HEK293 (cell line): ENCODE measurements at regions not wholly inside any gene's neighbourhood (a gene's known extent, or its start where the extent isn't known, plus 50 kb on each side); places are given as distances from the start of the nearest gene placed in this dataset.

Source experiments
- CTCF ChIA-PET: fragments of 350-600 bp; formaldehyde crosslinking; extraction: SDS; loops from one replicate; lab custom pipeline; 2021; ENCODE audit warnings: antibody characterized with exemption; lab: Yijun Ruan, JAX
- POLR2A ChIA-PET: fragments of 300-600 bp; formaldehyde crosslinking; extraction: SDS; loops from one replicate; lab custom pipeline; 2020; ENCODE audit warnings: antibody characterized with exemption, inconsistent platforms; lab: Yijun Ruan, JAX
- H3K27ac ChIP-seq: fragments of 200-500 bp; sonication (Bioruptor generic); 2 replicates; pipeline ENCODE4 v1.5.1; 2014; ENCODE audit warnings: low read depth, low read length, control low read depth, inconsistent platforms; ENCODE audit errors: extremely low read depth
- H3K36me3 ChIP-seq, 2 experiments: fragments of 200-500 bp in 1 of 2; sonication (Bioruptor generic) in 1 of 2; 1 replicate in 1 of 2; 2 replicates in 1 of 2; pipeline ENCODE4 v1.5.1; 2014 to 2017; ENCODE audit warnings: inconsistent platforms in 2 of 2, low read length in 2 of 2; ENCODE audit not compliant: control insufficient read depth in 2 of 2, insufficient read depth in 1 of 2
- H3K4me1 ChIP-seq: fragments of 200-500 bp; sonication (Bioruptor generic); 2 replicates; pipeline ENCODE4 v1.5.1; 2014; ENCODE audit warnings: mild to moderate bottlenecking, low read length, inconsistent platforms; ENCODE audit not compliant: control insufficient read depth, insufficient read depth
- H3K4me3 ChIP-seq: 2 replicates; pipeline ENCODE4 v1.5.1; 2011; ENCODE audit warnings: low read depth, mild to moderate bottlenecking, control low read depth, low read length, moderate library complexity
- H3K9me3 ChIP-seq: fragments of 200-500 bp; sonication (Bioruptor generic); 2 replicates; pipeline ENCODE4 v1.5.1; 2014; ENCODE audit warnings: low read depth, low read length, inconsistent platforms; ENCODE audit not compliant: control insufficient read depth, insufficient read depth
- AEBP2 ChIP-seq: fragments of 450-650 bp; formaldehyde crosslinking; IDR thresholded peaks from 2 replicates; pipeline ENCODE4 v1.5.1; 2016; ENCODE audit warnings: missing biosample characterization, missing genetic modification characterization, borderline replicate concordance
- BCL11B ChIP-seq: fragments of 450-650 bp; formaldehyde crosslinking; IDR thresholded peaks from 2 replicates; pipeline ENCODE4 v1.5.1; 2016; ENCODE audit warnings: low read depth, missing biosample characterization, missing genetic modification characterization
- EGR2 ChIP-seq: fragments of 450-650 bp; formaldehyde crosslinking; IDR thresholded peaks from 2 replicates; pipeline ENCODE4 v1.5.1; 2016; ENCODE audit warnings: low read depth, missing biosample characterization, missing genetic modification characterization
- HOXD13 ChIP-seq: sonication (generic); formaldehyde crosslinking; IDR thresholded peaks from 2 replicates; pipeline ENCODE4 v1.8.0; 2022; ENCODE audit warnings: missing genetic modification reagents, borderline replicate concordance
- MEIS1 ChIP-seq: sonication (generic); formaldehyde crosslinking; IDR thresholded peaks from 2 replicates; pipeline ENCODE4 v1.8.1; 2022; ENCODE audit warnings: missing genetic modification reagents, mild to moderate bottlenecking, borderline replicate concordance
- OSR2 ChIP-seq: fragments of 450-650 bp; formaldehyde crosslinking; IDR thresholded peaks from 2 replicates; pipeline ENCODE4 v1.5.1; 2016; ENCODE audit warnings: missing biosample characterization, missing genetic modification characterization
- PRDM1 ChIP-seq: fragments of 450-650 bp; formaldehyde crosslinking; IDR thresholded peaks from 2 replicates; pipeline ENCODE4; 2016; ENCODE audit warnings: missing biosample characterization, missing genetic modification characterization
- PRDM10 ChIP-seq: fragments of 450-650 bp; formaldehyde crosslinking; IDR thresholded peaks from 2 replicates; pipeline ENCODE4 v1.5.1; 2016; ENCODE audit warnings: missing biosample characterization, missing genetic modification characterization
- SALL2 ChIP-seq: fragments of 450-650 bp; formaldehyde crosslinking; IDR thresholded peaks from 2 replicates; pipeline ENCODE4 v1.5.0; 2017; ENCODE audit warnings: missing biosample characterization, mild to moderate bottlenecking, missing genetic modification characterization, borderline replicate concordance
- ZBTB26 ChIP-seq: fragments of 450-650 bp; formaldehyde crosslinking; optimal IDR thresholded peaks from 2 replicates; pipeline ENCODE3; 2016; ENCODE audit warnings: missing biosample characterization, mild to moderate bottlenecking, missing genetic modification characterization
- ZNF10 ChIP-seq: fragments of 450-650 bp; formaldehyde crosslinking; IDR thresholded peaks from 2 replicates; pipeline ENCODE4 v1.5.1; 2017; ENCODE audit warnings: missing biosample characterization, missing genetic modification characterization
- ZNF121 ChIP-seq: fragments of 450-650 bp; formaldehyde crosslinking; IDR thresholded peaks from 2 replicates; pipeline ENCODE4 v1.5.1; 2016; ENCODE audit warnings: missing biosample characterization, missing genetic modification characterization
- ZNF132 ChIP-seq: fragments of 450-650 bp; formaldehyde crosslinking; IDR thresholded peaks from 2 replicates; pipeline ENCODE4 v1.5.1; 2017; ENCODE audit warnings: missing biosample characterization, missing genetic modification characterization, borderline replicate concordance
- ZNF169 ChIP-seq: fragments of 450-650 bp; formaldehyde crosslinking; IDR thresholded peaks from 2 replicates; pipeline ENCODE4 v1.5.1; 2016; ENCODE audit warnings: missing biosample characterization, missing genetic modification characterization
- ZNF221 ChIP-seq: fragments of 450-650 bp; formaldehyde crosslinking; IDR thresholded peaks from 2 replicates; pipeline ENCODE4 v1.5.1; 2017; ENCODE audit warnings: missing biosample characterization, missing genetic modification characterization, borderline replicate concordance
- ZNF23 ChIP-seq: fragments of 450-650 bp; formaldehyde crosslinking; IDR thresholded peaks from 2 replicates; pipeline ENCODE4 v1.5.1; 2016; ENCODE audit warnings: missing biosample characterization, missing genetic modification characterization, borderline replicate concordance
- ZNF248 ChIP-seq: fragments of 450-650 bp; formaldehyde crosslinking; IDR thresholded peaks from 2 replicates; pipeline ENCODE4 v1.5.1; 2017; ENCODE audit warnings: missing biosample characterization, missing genetic modification characterization
- ZNF280C ChIP-seq: fragments of 450-650 bp; formaldehyde crosslinking; IDR thresholded peaks from 2 replicates; pipeline ENCODE4 v1.5.1; 2016; ENCODE audit warnings: missing biosample characterization, missing genetic modification characterization
- ZNF362 ChIP-seq: fragments of 450-650 bp; formaldehyde crosslinking; IDR thresholded peaks from 2 replicates; pipeline ENCODE4 v1.5.1; 2016; ENCODE audit warnings: missing biosample characterization, missing genetic modification characterization
- ZNF394 ChIP-seq: fragments of 450-650 bp; formaldehyde crosslinking; IDR thresholded peaks from 2 replicates; pipeline ENCODE4 v1.5.1; 2016; ENCODE audit warnings: missing biosample characterization, missing genetic modification characterization, mild to moderate bottlenecking, moderate library complexity, borderline replicate concordance
- ZNF449 ChIP-seq: fragments of 450-650 bp; formaldehyde crosslinking; IDR thresholded peaks from 2 replicates; pipeline ENCODE4 v1.5.1; 2017; ENCODE audit warnings: missing biosample characterization, mild to moderate bottlenecking, missing genetic modification characterization, moderate library complexity
- ZNF514 ChIP-seq: fragments of 450-650 bp; formaldehyde crosslinking; IDR thresholded peaks from 2 replicates; pipeline ENCODE4 v1.5.1; 2016; ENCODE audit warnings: missing biosample characterization, missing genetic modification characterization
- ZNF555 ChIP-seq: fragments of 450-650 bp; formaldehyde crosslinking; conservative IDR thresholded peaks from 2 replicates; pipeline ENCODE4 v1.5.1; 2017; ENCODE audit warnings: missing biosample characterization, mild to moderate bottlenecking, missing genetic modification characterization, inconsistent platforms
- ZNF596 ChIP-seq: fragments of 450-650 bp; IDR thresholded peaks from 2 replicates; pipeline ENCODE4 v1.5.0; 2018; ENCODE audit warnings: missing biosample characterization, mild to moderate bottlenecking, missing genetic modification characterization, moderate library complexity
- ZNF621 ChIP-seq: fragments of 450-650 bp; formaldehyde crosslinking; IDR thresholded peaks from 2 replicates; pipeline ENCODE4 v1.5.1; 2017; ENCODE audit warnings: missing biosample characterization, missing genetic modification characterization

- Histone ChIP-seq H3K27ac (no peak overlapping the region), H3K36me3 (no peaks in the 10 kb centered on the region), H3K9me3 (no peaks in the 10 kb centered on the region), H3K4me3 (no peak overlapping the region), H3K4me1 (no peaks in the 10 kb centered on the region)
- TF ChIP-seq ZNF248 (tag by site-specific recombination) (no peak), ZNF555 (tag by site-specific recombination) (no peak), MEIS1 (CRISPR knock-in tag) (no peak), EGR2 (tag by site-specific recombination) (no peak), AEBP2 (tag by site-specific recombination) (no peak), OSR2 (tag by site-specific recombination) (no peak), ZNF394 (tag by site-specific recombination) (no peak), ZNF280C (tag by site-specific recombination) (no peak), ZNF169 (tag by site-specific recombination) (no peak), ZBTB26 (no peak), PRDM10 (no peak), ZNF514 (no peak)
- ChIA-PET POLR2A (no interaction called here), CTCF (no interaction called here)
These were observed 262.3 kb upstream of the SASH1 start for GRCh38 chr6:148080315-148080714.

GRCh38 chr6:148081076-148081475, 261.6 kb upstream of the SASH1 start:
- Histone ChIP-seq H3K4me1 (no peaks in the 10 kb centered on the region), H3K27ac (no peak overlapping the region), H3K36me3 (no peaks in the 10 kb centered on the region), H3K9me3 (no peaks in the 10 kb centered on the region), H3K4me3 (no peak overlapping the region)
- CTCF ChIA-PET, result interaction anchor here (0.6 to 1.2 kb wide), 3 partner anchors 9 to 475 kb away, joined by 3 read pairs; no protein-coding TSS in a partner anchor
- POLR2A ChIA-PET, result no interaction called here
- TF ChIP-seq ZNF362 (tag by site-specific recombination) (no peak), ZNF121 (no peak), SALL2 (no peak), ZNF23 (no peak), ZNF621 (no peak), ZNF10 (tag by site-specific recombination) (no peak), BCL11B (tag by site-specific recombination) (no peak), ZNF221 (tag by site-specific recombination) (no peak), HOXD13 (no peak), PRDM1 (tag by site-specific recombination) (no peak), ZNF132 (no peak), ZNF449 (no peak), ZNF596 (tag by site-specific recombination) (no peak)
